Dermis blood vessel endothelial cell (primary cell): ENCODE measurements at regions not wholly inside any gene's neighbourhood (a gene's known extent, or its start where the extent isn't known, plus 50 kb on each side); places are given as distances from the start of the nearest gene placed in this dataset.
"Not testable (repeated sequence)": the region's sequence is repeated elsewhere in the genome, so short reads cannot be mapped to it uniquely, and the experiment has no call there.

Source experiments
- DNase-seq: peaks from one replicate; pipeline ENCODE4 v3.0.0; 2010

GRCh38 chr13:67914535-67914934, 684.4 kb upstream of the PCDH9 start:
- DNase-seq = no peak

GRCh38 chr13:67902960-67903359, 672.8 kb upstream of the PCDH9 start:
- not testable (repeated sequence) for DNase-seq

GRCh38 chr13:67880916-67881315, 650.8 kb upstream of the PCDH9 start:
- DNase-seq = no peak

- no peak for DNase-seq
Observed at GRCh38 chr13:67878376-67878775, 648.2 kb upstream of the PCDH9 start.

- DNase-seq = no peak
Observed at GRCh38 chr13:67877031-67877430, 646.9 kb upstream of the PCDH9 start.

GRCh38 chr13:67867206-67867605, 637.1 kb upstream of the PCDH9 start:
- no peak for DNase-seq

GRCh38 chr13:67860315-67860714, 630.2 kb upstream of the PCDH9 start:
- DNase-seq = no peak

GRCh38 chr13:67859904-67860303, 629.8 kb upstream of the PCDH9 start:
- no peak for DNase-seq

GRCh38 chr13:67857581-67858310, 627.6 kb upstream of the PCDH9 start:
- no peak for DNase-seq

- DNase-seq = no peak
Observed at GRCh38 chr13:67856955-67857354, 626.8 kb upstream of the PCDH9 start.

- DNase-seq = no peak
Observed at GRCh38 chr13:67855741-67856238, 625.7 kb upstream of the PCDH9 start.

- DNase-seq = no peak
Observed at GRCh38 chr13:67854990-67855389, 624.9 kb upstream of the PCDH9 start.

GRCh38 chr13:67844574-67844973, 614.4 kb upstream of the PCDH9 start:
- no peak for DNase-seq

GRCh38 chr13:67841071-67841470, 610.9 kb upstream of the PCDH9 start:
- no peak for DNase-seq

- DNase-seq = no peak
Observed at GRCh38 chr13:67833564-67833963, 603.4 kb upstream of the PCDH9 start.

GRCh38 chr13:67829641-67830040, 599.5 kb upstream of the PCDH9 start:
- DNase-seq = no peak

- DNase-seq = no peak
Observed at GRCh38 chr13:67827992-67828391, 597.9 kb upstream of the PCDH9 start.

- DNase-seq = no peak
Observed at GRCh38 chr13:67821606-67822005, 591.5 kb upstream of the PCDH9 start.

- DNase-seq = no peak
Observed at GRCh38 chr13:67806796-67807195, 576.7 kb upstream of the PCDH9 start.

GRCh38 chr13:67803118-67803517, 573.0 kb upstream of the PCDH9 start:
- no peak for DNase-seq

GRCh38 chr13:67792151-67792676, 562.1 kb upstream of the PCDH9 start:
- no peak for DNase-seq

- DNase-seq = no peak
Observed at GRCh38 chr13:67791047-67791446, 560.9 kb upstream of the PCDH9 start.

GRCh38 chr13:67776151-67776550, 546.0 kb upstream of the PCDH9 start:
- no peak for DNase-seq

GRCh38 chr13:67775359-67775758, 545.2 kb upstream of the PCDH9 start:
- DNase-seq = no peak
